Cardiac muscle cell (in vitro differentiated cells and primary cell): ENCODE measurements at regions not wholly inside any gene's neighbourhood (a gene's known extent, or its start where the extent isn't known, plus 50 kb on each side); places are given as distances from the start of the nearest gene placed in this dataset.

ENCODE experiments used
- DNase-seq, 2 donors: peaks; one replicate each; pipeline versions ENCODE4 v3.0.0 to v3.0.0-alpha.2; 2010 to 2017; ENCODE audit warnings: low read depth in 1 of 2, low spot score in 1 of 2
- H3K27ac ChIP-seq: fragments of 200-600 bp; sonication (generic); 2 replicates; pipeline ENCODE4 v1.5.1; 2016
- H3K27me3 ChIP-seq: fragments of 200-600 bp; sonication (generic); 2 replicates; pipeline ENCODE4 v1.6.0; 2016; ENCODE audit warnings: control low read depth
- H3K36me3 ChIP-seq: fragments of 200-600 bp; sonication (generic); 2 replicates; pipeline ENCODE4 v1.5.1; 2016; ENCODE audit warnings: control low read depth
- H3K4me1 ChIP-seq: fragments of 200-600 bp; sonication (generic); 2 replicates; pipeline ENCODE4 v1.8.1; 2017; ENCODE audit warnings: low read depth, mild to moderate bottlenecking, mixed run types
- H3K4me3 ChIP-seq: fragments of 200-600 bp; sonication (generic); 2 replicates; pipeline ENCODE4 v1.5.1; 2016; ENCODE audit warnings: mild to moderate bottlenecking
- H3K9me3 ChIP-seq: fragments of 200-600 bp; sonication (generic); 2 replicates; pipeline ENCODE4 v1.5.1; 2017; ENCODE audit warnings: low read depth, mild to moderate bottlenecking, control low read depth
- CTCF ChIP-seq: IDR thresholded peaks from 2 replicates; pipeline ENCODE4 v1.5.1; 2012; ENCODE audit warnings: low read depth, mild to moderate bottlenecking, low read length

- H3K9me3 ChIP-seq = no peaks in the 10 kb centered on the region
- no peak overlapping the region for H3K27ac ChIP-seq
- no peak for TF ChIP-seq CTCF
Observed at GRCh38 chr12:78323226-78323625, 492.5 kb downstream of the NAV3 start.

GRCh38 chr12:78324234-78324633, 493.5 kb downstream of the NAV3 start:
- TF ChIP-seq CTCF = no peak
- no peak for DNase-seq
- Histone ChIP-seq H3K27me3 (no peaks in the 10 kb centered on the region), H3K4me1 (no peaks in the 10 kb centered on the region), H3K36me3 (no peaks in the 10 kb centered on the region), H3K9me3 (no peaks in the 10 kb centered on the region), H3K4me3 (no peak overlapping the region), H3K27ac (no peak overlapping the region)

More at GRCh38 chr12:78323226-78323625, 492.5 kb downstream of the NAV3 start:
- no peak for DNase-seq
- H3K4me3 ChIP-seq = no peak overlapping the region
- H3K4me1 ChIP-seq = no peaks in the 10 kb centered on the region
- no peaks in the 10 kb centered on the region for H3K27me3 ChIP-seq
- no peaks in the 10 kb centered on the region for H3K36me3 ChIP-seq

- Histone ChIP-seq H3K9me3 (no peaks in the 10 kb centered on the region), H3K27ac (no peak overlapping the region), H3K27me3 (no peaks in the 10 kb centered on the region), H3K4me3 (no peak overlapping the region), H3K4me1 (no peaks in the 10 kb centered on the region), H3K36me3 (no peaks in the 10 kb centered on the region)
- no peak for DNase-seq
- TF ChIP-seq CTCF = no peak
Observed at GRCh38 chr12:78328524-78328923, 497.8 kb downstream of the NAV3 start.

- no peak for DNase-seq
- Histone ChIP-seq H3K27me3 (no peaks in the 10 kb centered on the region), H3K4me3 (no peak overlapping the region), H3K4me1 (no peaks in the 10 kb centered on the region), H3K9me3 (no peaks in the 10 kb centered on the region), H3K27ac (no peak overlapping the region), H3K36me3 (no peaks in the 10 kb centered on the region)
- TF ChIP-seq CTCF = no peak
Observed at GRCh38 chr12:78330131-78330530, 499.4 kb downstream of the NAV3 start.

GRCh38 chr12:78331181-78331580, 500.5 kb downstream of the NAV3 start:
- Histone ChIP-seq H3K27me3 (no peaks in the 10 kb centered on the region), H3K4me1 (no peaks in the 10 kb centered on the region), H3K27ac (no peak overlapping the region), H3K36me3 (no peaks in the 10 kb centered on the region), H3K4me3 (no peak overlapping the region), H3K9me3 (no peaks in the 10 kb centered on the region)
- TF ChIP-seq CTCF = no peak
- no peak for DNase-seq

GRCh38 chr12:78331753-78332152, 501.1 kb downstream of the NAV3 start:
- H3K9me3 ChIP-seq = no peaks in the 10 kb centered on the region
- no peak overlapping the region for H3K4me3 ChIP-seq
- no peak for TF ChIP-seq CTCF
- DNase-seq = no peak
- no peak overlapping the region for H3K27ac ChIP-seq
- no peaks in the 10 kb centered on the region for H3K4me1 ChIP-seq
- no peaks in the 10 kb centered on the region for H3K36me3 ChIP-seq
- no peaks in the 10 kb centered on the region for H3K27me3 ChIP-seq
